Upper lobe of right lung (tissue), 1 donor: ENCODE measurements at regions not wholly inside any gene's neighbourhood (a gene's known extent, or its start where the extent isn't known, plus 50 kb on each side); places are given as distances from the start of the nearest gene placed in this dataset.

Source experiments
- ATAC-seq: fragments of 200-7000 bp; cut with Tn5 transposase; one replicate; pipeline ENCODE4 v1.9.1; 2020; ENCODE audit warnings: mild to moderate bottlenecking, moderate library complexity
- DNase-seq: peaks from one replicate; pipeline ENCODE4 v3.0.0-alpha.2; 2020
- H3K27ac ChIP-seq: fragments of 200-600 bp; one replicate; pipeline ENCODE4 v1.8.0; 2022
- H3K27me3 ChIP-seq: fragments of 200-600 bp; one replicate; pipeline ENCODE4 v1.8.0; 2022; ENCODE audit warnings: mild to moderate bottlenecking
- H3K36me3 ChIP-seq: fragments of 200-600 bp; one replicate; pipeline ENCODE4 v1.8.0; 2022
- H3K4me1 ChIP-seq: fragments of 200-600 bp; one replicate; pipeline ENCODE4 v1.8.0; 2022
- H3K4me3 ChIP-seq: fragments of 200-600 bp; one replicate; pipeline ENCODE4 v1.8.0; 2022; ENCODE audit warnings: mild to moderate bottlenecking
- H3K9me3 ChIP-seq: fragments of 200-600 bp; one replicate; pipeline ENCODE4 v1.8.0; 2022
- CTCF ChIP-seq: fragments of 200-600 bp; IDR thresholded peaks from one replicate; pipeline ENCODE4 v1.8.0; 2022; ENCODE audit warnings: antibody characterized with exemption
- intact Hi-C: fragments of 100-400 bp; cut with DNase I; formaldehyde crosslinking; loops from one replicate; pipeline ENCODE4 v1.11.0; 2022
- donor health status: DM: no; HTN: yes; CAD: no; lungs with severe emphysema.

GRCh38 chr10:63703113-63703670 lies 182.0 kb downstream of the REEP3 start:
- no peak for TF ChIP-seq CTCF
- no peaks in the 10 kb centered on the region for H3K36me3 ChIP-seq
- H3K27ac ChIP-seq, result no peak overlapping the region
- no peak overlapping the region for H3K4me3 ChIP-seq
- ATAC-seq, result peak; percentile 88
- H3K27me3 ChIP-seq, result no peaks in the 10 kb centered on the region
- DNase-seq, result no peak
- no peaks in the 10 kb centered on the region for H3K9me3 ChIP-seq
- intact Hi-C loops, result no loop called here
- peaks cover 41% of the 10 kb centered on the region for H3K4me1 ChIP-seq

GRCh38 chr10:63703740-63704345 lies 182.6 kb downstream of the REEP3 start:
- intact Hi-C loops, result no loop called here
- DNase-seq (no peak), ATAC-seq (no peak)
- Histone ChIP-seq H3K9me3 (no peaks in the 10 kb centered on the region), H3K27ac (no peak overlapping the region), H3K36me3 (no peaks in the 10 kb centered on the region), H3K4me1 (peaks cover 40% of the 10 kb centered on the region), H3K4me3 (no peak overlapping the region), H3K27me3 (no peaks in the 10 kb centered on the region)
- no peak for TF ChIP-seq CTCF

- Histone ChIP-seq H3K36me3 (no peaks in the 10 kb centered on the region), H3K4me1 (peaks cover 30% of the 10 kb centered on the region), H3K9me3 (no peaks in the 10 kb centered on the region), H3K27me3 (no peaks in the 10 kb centered on the region), H3K27ac (peak overlapping the region; percentile 5), H3K4me3 (no peak overlapping the region)
- no peak for TF ChIP-seq CTCF
- ATAC-seq, result peak; percentile 78
- no peak for DNase-seq
- intact Hi-C loops, result no loop called here
Measured at GRCh38 chr10:63707254-63707910, 186.2 kb downstream of the REEP3 start.

- H3K27ac ChIP-seq, result no peak overlapping the region
- no peaks in the 10 kb centered on the region for H3K36me3 ChIP-seq
- H3K4me3 ChIP-seq, result no peak overlapping the region
- no peaks in the 10 kb centered on the region for H3K9me3 ChIP-seq
- ATAC-seq (no peak), DNase-seq (no peak)
- H3K4me1 ChIP-seq, result peaks cover 40% of the 10 kb centered on the region
- no peaks in the 10 kb centered on the region for H3K27me3 ChIP-seq
- TF ChIP-seq CTCF, result no peak
- intact Hi-C loops, result no loop called here
Measured at GRCh38 chr10:63708421-63708820, 187.2 kb downstream of the REEP3 start.

GRCh38 chr10:63710703-63711102 lies 189.5 kb downstream of the REEP3 start:
- ATAC-seq, result no peak
- peaks cover 45% of the 10 kb centered on the region for H3K4me1 ChIP-seq
- intact Hi-C loops, result loop anchor here (5.0 kb wide), 1 partner anchor 78 kb away; no protein-coding TSS in a partner anchor

More at GRCh38 chr10:63710703-63711102, 189.5 kb downstream of the REEP3 start:
- no peaks in the 10 kb centered on the region for H3K36me3 ChIP-seq
- no peaks in the 10 kb centered on the region for H3K9me3 ChIP-seq
- peak overlapping the region; percentile 58 for H3K27ac ChIP-seq
- DNase-seq, result no peak
- TF ChIP-seq CTCF, result no peak
- H3K27me3 ChIP-seq, result no peaks in the 10 kb centered on the region
- H3K4me3 ChIP-seq, result no peak overlapping the region
